HCT116 (cell line): ENCODE measurements at regions not wholly inside any gene's neighbourhood (a gene's known extent, or its start where the extent isn't known, plus 50 kb on each side); places are given as distances from the start of the nearest gene placed in this dataset.

Source experiments
- CTCF ChIP-seq, 3 experiments: fragments of 200-600 bp in 1 of 3; sonication (generic) in 1 of 3; IDR thresholded peaks in 2 of 3; conservative IDR thresholded peaks in 1 of 3; 2 replicates each; pipeline ENCODE4 v1.5.1; 2012 to 2017; ENCODE audit warnings: low read depth in 2 of 3, low read length in 2 of 3, antibody characterized with exemption in 1 of 3, borderline replicate concordance in 1 of 3, control low read depth in 1 of 3, mild to moderate bottlenecking in 1 of 3, mixed read lengths in 1 of 3, mixed run types in 1 of 3, moderate library complexity in 1 of 3; ENCODE audit not compliant: insufficient read depth in 1 of 3
- EZH2 ChIP-seq: fragments of 200-600 bp; sonication (generic); IDR thresholded peaks from 2 replicates; pipeline ENCODE4 v1.6.1; 2017; ENCODE audit warnings: antibody characterized with exemption, mixed run types
- POLR2A ChIP-seq: IDR thresholded peaks from 2 replicates; pipeline ENCODE4 v1.7.0; 2011; ENCODE audit warnings: borderline replicate concordance; ENCODE audit not compliant: insufficient read depth, insufficient read length; ENCODE audit errors: extremely low read depth
- POLR2AphosphoS5 ChIP-seq: IDR thresholded peaks from 2 replicates; pipeline ENCODE4 v1.6.1; 2011; ENCODE audit warnings: mild to moderate bottlenecking, low read depth, low read length, moderate library complexity
- REST ChIP-seq: IDR thresholded peaks from 2 replicates; pipeline ENCODE4 v1.6.1; 2012; ENCODE audit warnings: low read depth
- YY1 ChIP-seq: IDR thresholded peaks from 2 replicates; pipeline ENCODE4 v1.6.1; 2011; ENCODE audit warnings: low read length, low read depth, moderate library complexity, mild to moderate bottlenecking; ENCODE audit not compliant: insufficient replicate concordance; ENCODE audit errors: extremely low read depth
- ZFX ChIP-seq: fragments of 450-650 bp; IDR thresholded peaks from 2 replicates; pipeline ENCODE4 v1.6.1; 2017

- TF ChIP-seq EZH2 (no peak), POLR2A (no peak), YY1 (no peak), ZFX (no peak), CTCF (IDR thresholded peaks at IDR 0.05 in 2 of 3, conservative IDR thresholded peaks at IDR 0.05 in 1 of 3; ENCODE audit: borderline replicate concordance in 1 of 3, insufficient read depth in 1 of 3, low read depth in 2 of 3, low read length in 2 of 3) (no peak), POLR2AphosphoS5 (no peak), REST (no peak)
Observed at GRCh38 chr5:63700241-63700640, 262.0 kb downstream of the HTR1A start.
